Activated T-helper 2 cell treated with anti-CD3 and anti-CD28 coated beads, Interferon-gamma antibody, Interleukin-2, Interleukin-4, amounts not matched to agents 10 μg/mL and 5 μg/mL and 100 μg/mL, durations not matched to agents 14 hours and 24 hours and 36 hours (primary cell): ENCODE measurements at regions not wholly inside any gene's neighbourhood (a gene's known extent, or its start where the extent isn't known, plus 50 kb on each side); places are given as distances from the start of the nearest gene placed in this dataset.

Source experiments
- DNase-seq: peaks from one replicate; pipeline ENCODE4 v3.0.0; 2021; ENCODE audit warnings: low spot score
- H3K27ac Mint-ChIP-seq: one replicate; pipeline ENCODE4 v1.8.0; 2021; ENCODE audit warnings: mixed read lengths
- H3K27me3 Mint-ChIP-seq: one replicate; pipeline ENCODE4 v1.8.0; 2021; ENCODE audit warnings: low read depth, mixed read lengths
- H3K36me3 Mint-ChIP-seq: one replicate; pipeline ENCODE4 v1.8.0; 2021; ENCODE audit warnings: low read depth, mixed read lengths
- H3K4me1 Mint-ChIP-seq: one replicate; pipeline ENCODE4 v1.8.0; 2021; ENCODE audit warnings: low read depth, mixed read lengths
- H3K4me3 Mint-ChIP-seq: one replicate; pipeline ENCODE4 v1.8.0; 2021; ENCODE audit warnings: low read depth, mild to moderate bottlenecking, moderate library complexity, mixed read lengths
- H3K9me3 Mint-ChIP-seq: one replicate; pipeline ENCODE4 v1.8.0; 2021; ENCODE audit warnings: mixed read lengths
- intact Hi-C: fragments of 100-400 bp; cut with micrococcal nuclease; formaldehyde crosslinking; loops from one replicate; pipeline ENCODE4 v1.15.1; 2023

DNA sequence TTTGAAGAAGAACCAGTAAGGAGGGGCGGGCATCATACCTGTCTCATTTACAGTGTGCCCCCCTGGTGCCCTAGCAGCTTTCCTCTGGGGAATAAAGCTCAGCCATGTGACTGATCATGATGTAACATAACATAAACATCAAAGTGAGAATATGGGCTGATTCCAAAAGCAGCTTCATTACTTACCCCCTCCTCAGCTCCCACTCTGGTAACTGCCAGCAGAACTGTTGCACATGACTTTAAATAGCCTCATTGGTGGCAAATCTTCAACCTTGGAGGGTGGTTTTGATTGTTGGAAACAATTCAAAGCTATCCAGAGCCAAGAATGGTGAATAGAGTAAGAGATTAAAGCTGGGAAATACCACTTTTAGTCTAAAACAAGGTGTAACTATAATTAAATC is 384.6 kb downstream of the BUD13 start:
- H3K36me3 Mint-ChIP-seq, result no peaks in the 10 kb centered on the region
- no peaks in the 10 kb centered on the region for H3K4me1 Mint-ChIP-seq
- no peaks in the 10 kb centered on the region for H3K9me3 Mint-ChIP-seq
- intact Hi-C loops, result no loop called here
- H3K27ac Mint-ChIP-seq, result no peak overlapping the region
- H3K27me3 Mint-ChIP-seq, result no peaks in the 10 kb centered on the region
- no peak for DNase-seq
- H3K4me3 Mint-ChIP-seq, result no peak overlapping the region

DNA sequence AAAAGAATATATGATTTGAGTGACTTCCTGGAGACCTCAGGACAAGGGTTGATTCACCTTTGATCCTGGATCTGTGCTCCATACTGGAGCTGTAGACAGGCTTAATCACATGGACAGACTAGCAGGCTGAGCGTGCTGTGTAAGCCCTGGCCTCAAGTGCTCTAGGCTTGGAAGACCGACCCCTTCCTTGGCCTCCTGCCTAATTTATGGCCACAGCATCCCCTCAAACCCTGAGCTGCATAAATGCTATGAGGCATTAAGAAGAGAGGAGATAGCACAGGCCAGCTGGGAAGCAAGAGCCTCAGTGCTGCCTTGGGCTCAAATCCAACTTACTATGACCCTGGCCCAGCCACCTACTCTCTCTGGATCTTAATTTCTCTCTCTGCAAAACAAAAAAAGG is 385.1 kb downstream of the BUD13 start:
- intact Hi-C loops, result no loop called here
- Mint-ChIP-seq H3K27me3 (no peaks in the 10 kb centered on the region), H3K27ac (no peak overlapping the region), H3K4me1 (no peaks in the 10 kb centered on the region), H3K9me3 (no peaks in the 10 kb centered on the region), H3K4me3 (no peak overlapping the region), H3K36me3 (no peaks in the 10 kb centered on the region)
- DNase-seq, result no peak

DNA sequence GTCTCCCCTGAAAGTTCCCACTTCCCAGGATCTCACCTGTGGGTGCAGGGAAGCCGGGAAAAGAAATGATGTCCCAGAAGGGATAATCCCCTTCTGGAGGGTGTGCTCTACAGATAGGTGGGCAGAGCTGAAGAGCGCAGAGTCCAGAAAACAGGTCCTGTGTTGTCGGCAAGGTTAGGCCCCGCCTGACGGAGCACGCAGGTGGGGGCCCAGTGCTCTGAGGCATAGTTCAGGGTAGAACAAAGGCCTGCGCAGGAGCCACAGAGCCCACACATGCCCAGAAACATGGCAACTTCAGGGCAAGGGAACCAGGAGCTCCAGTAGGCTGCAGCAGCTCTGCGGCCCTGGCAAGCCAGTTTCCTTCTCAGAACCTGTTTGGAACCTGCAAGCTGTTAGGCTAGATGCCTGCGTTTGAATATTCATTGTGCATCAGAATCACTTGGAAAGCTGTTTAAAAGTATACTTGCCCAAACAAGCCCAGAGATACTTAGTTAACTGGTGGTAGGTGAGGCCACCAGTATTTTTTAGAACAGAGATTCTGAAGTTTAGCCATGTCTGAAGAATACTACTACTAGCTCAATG is 386.6 kb downstream of the BUD13 start:
- no peak overlapping the region for H3K27ac Mint-ChIP-seq
- H3K9me3 Mint-ChIP-seq, result no peaks in the 10 kb centered on the region
- no peaks in the 10 kb centered on the region for H3K36me3 Mint-ChIP-seq

DNA sequence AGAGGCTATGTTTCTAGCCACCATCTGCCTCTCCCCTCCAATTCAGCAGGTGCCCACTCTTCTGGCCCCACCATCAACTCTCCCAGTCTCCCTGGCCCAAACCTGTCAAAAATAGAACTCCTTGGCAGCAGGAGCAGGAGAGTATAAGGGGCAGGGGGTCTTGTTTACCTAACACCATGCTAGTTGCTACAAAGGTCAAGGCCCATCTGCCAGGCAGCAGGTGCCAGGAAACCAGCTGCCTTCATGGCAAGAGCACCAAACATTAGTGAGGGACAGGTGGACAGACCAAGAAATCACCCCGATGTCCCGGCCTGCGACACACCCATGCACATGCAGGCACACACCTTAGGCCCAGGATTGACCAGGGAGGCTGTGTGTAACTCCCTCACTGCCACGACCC is 387.9 kb downstream of the BUD13 start:
- Mint-ChIP-seq H3K4me3 (no peak overlapping the region), H3K4me1 (no peaks in the 10 kb centered on the region), H3K36me3 (no peaks in the 10 kb centered on the region), H3K9me3 (no peaks in the 10 kb centered on the region), H3K27ac (no peak overlapping the region), H3K27me3 (no peaks in the 10 kb centered on the region)
- DNase-seq, result no peak
- intact Hi-C loops, result no loop called here

More for the DNA sequence above, 386.6 kb downstream of the BUD13 start:
- DNase-seq, result no peak
- Mint-ChIP-seq H3K4me1 (no peaks in the 10 kb centered on the region), H3K4me3 (no peak overlapping the region), H3K27me3 (no peaks in the 10 kb centered on the region)
- intact Hi-C loops, result no loop called here

DNA sequence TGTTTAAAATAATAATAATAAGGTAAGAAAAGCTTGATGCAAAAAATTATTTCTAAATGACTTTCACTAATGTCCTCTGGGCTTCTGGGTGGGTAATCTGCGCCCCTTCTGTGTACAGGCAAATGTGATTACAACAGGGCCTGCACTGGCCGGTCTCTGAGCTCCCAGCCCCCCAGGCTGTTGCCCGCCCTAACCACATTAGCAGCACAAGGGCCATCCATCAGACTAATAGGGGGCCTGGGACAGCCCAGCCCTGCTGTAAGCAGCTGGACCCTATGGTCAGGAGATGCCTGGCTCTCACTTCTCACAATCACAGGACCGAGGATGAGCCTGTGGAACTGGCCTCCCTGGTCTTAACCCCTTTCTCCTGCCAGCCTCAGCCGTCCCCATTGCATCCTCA is 388.4 kb downstream of the BUD13 start:
- no peaks in the 10 kb centered on the region for H3K36me3 Mint-ChIP-seq
- DNase-seq, result no peak
- intact Hi-C loops, result no loop called here
- no peaks in the 10 kb centered on the region for H3K4me1 Mint-ChIP-seq
- H3K9me3 Mint-ChIP-seq, result no peaks in the 10 kb centered on the region
- no peak overlapping the region for H3K27ac Mint-ChIP-seq
- H3K4me3 Mint-ChIP-seq, result no peak overlapping the region
- no peaks in the 10 kb centered on the region for H3K27me3 Mint-ChIP-seq

DNA sequence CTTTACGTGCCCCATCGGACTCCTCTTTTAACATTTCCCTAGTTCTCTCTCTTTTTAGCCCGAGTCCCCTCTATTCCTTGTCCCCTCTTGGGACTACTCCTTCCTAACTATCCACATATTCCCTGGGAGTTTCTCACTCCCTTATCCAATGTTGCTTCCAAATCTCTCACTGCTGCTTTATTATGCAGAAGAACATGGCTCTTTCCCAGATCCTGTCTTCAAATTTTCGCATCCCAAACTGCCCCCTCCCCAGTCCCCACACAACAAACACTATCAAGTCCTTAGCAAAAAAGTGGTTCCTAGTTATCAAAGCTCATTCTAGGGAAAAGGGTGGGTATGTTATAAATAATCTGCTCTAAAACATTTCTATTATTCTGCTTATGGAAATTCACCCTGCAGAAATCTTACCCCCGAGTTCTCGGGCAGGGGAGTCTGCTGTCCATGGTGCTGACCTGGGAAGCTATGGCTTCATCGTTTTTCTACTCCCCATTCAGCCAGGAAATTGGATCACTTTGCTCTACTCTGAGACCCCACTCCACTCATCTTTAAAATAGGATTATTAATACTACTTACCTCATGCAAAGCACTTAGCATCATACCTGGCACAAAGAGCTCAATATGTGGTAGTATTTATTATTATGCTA is 393.5 kb downstream of the BUD13 start:
- intact Hi-C loops, result no loop called here
- Mint-ChIP-seq H3K27ac (no peak overlapping the region), H3K4me1 (no peaks in the 10 kb centered on the region), H3K9me3 (no peaks in the 10 kb centered on the region), H3K27me3 (no peaks in the 10 kb centered on the region), H3K4me3 (no peak overlapping the region), H3K36me3 (no peaks in the 10 kb centered on the region)
- no peak for DNase-seq

DNA sequence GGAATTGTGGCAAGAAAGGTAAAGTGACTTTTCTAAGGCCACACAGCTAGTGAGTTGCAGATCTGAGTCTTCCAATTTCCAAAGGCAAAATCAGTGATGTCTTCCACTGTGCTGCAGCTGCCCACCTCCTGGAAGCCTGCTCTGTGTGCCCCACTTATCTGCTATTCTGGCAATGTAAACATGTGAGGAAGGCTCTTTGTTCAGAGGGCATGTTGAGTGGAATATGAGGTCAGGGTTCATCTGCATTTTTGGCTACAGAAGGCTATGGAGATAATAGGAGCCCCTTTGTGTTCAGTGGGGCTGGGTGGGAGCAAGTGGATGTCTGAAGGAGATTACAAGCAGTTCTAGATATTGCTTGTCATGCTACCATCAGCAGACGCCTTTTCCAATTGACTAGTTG is 396.2 kb downstream of the BUD13 start:
- Mint-ChIP-seq H3K27me3 (no peaks in the 10 kb centered on the region), H3K4me1 (no peaks in the 10 kb centered on the region), H3K9me3 (no peaks in the 10 kb centered on the region), H3K4me3 (no peak overlapping the region), H3K36me3 (no peaks in the 10 kb centered on the region), H3K27ac (no peak overlapping the region)
- DNase-seq, result no peak
- intact Hi-C loops, result no loop called here

DNA sequence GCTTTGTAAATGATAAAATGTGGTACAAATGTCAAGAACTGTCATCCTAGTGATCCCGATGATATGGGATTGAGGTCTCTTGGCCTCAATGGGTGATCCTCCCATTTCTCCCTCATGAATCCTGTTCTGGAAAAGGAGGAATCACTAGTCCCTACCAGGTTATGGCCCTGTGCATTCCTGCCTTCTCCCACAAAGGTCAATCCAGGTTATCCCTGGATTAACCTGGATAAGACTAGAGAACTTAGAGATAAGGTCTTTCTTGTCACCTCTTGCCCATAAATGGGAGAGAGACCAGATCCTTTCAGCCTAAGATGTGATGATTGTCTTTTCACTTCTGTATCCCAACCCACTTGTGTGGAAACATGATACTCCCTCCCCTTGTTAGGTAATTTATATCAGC is 396.7 kb downstream of the BUD13 start:
- no peak for DNase-seq
- Mint-ChIP-seq H3K36me3 (no peaks in the 10 kb centered on the region), H3K4me3 (no peak overlapping the region), H3K9me3 (no peaks in the 10 kb centered on the region), H3K27me3 (no peaks in the 10 kb centered on the region), H3K27ac (no peak overlapping the region), H3K4me1 (no peaks in the 10 kb centered on the region)
- intact Hi-C loops, result no loop called here

DNA sequence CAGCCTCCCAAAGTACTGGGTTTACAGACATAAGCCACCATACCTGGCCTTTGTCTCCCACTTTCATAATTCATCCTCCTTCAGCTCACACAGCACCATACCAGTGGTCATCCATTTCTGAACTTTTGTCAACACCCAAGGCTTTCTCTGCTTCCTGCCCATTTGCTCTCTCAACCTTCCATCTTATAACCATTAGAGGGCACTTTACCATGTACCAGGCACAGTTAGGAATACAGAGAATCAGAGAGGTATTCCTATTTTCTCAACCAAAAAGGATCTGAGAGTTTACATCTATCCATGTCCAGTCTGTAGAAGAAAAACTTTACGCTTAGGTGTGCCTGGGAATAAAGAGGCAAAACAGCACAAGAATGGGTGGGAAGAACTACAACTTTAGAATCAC is 397.6 kb downstream of the BUD13 start:
- no peaks in the 10 kb centered on the region for H3K36me3 Mint-ChIP-seq
- intact Hi-C loops, result no loop called here
- no peaks in the 10 kb centered on the region for H3K4me1 Mint-ChIP-seq
- no peak for DNase-seq
- no peaks in the 10 kb centered on the region for H3K27me3 Mint-ChIP-seq
- no peak overlapping the region for H3K4me3 Mint-ChIP-seq
- H3K27ac Mint-ChIP-seq, result no peak overlapping the region
- H3K9me3 Mint-ChIP-seq, result no peaks in the 10 kb centered on the region

DNA sequence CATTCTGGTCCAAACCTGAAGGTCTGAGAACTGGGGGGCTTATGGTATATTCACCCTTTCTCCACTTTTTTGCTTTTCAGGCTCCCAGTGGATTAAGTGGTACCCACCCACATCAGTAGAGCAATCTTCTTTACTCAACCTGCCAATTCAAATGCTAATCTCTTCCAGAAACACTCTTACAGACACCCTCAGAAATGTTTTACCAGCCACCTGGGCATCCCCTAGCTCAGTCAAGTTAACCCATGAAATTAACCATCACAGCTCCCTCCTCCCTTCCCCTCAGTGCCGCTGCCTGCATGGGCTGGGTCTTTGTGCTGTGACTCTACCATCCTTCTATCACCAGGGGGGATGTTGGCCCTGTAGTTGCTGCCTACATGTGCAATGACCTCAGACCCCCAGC is 398.7 kb downstream of the BUD13 start:
- DNase-seq, result no peak
- intact Hi-C loops, result no loop called here
- no peaks in the 10 kb centered on the region for H3K4me1 Mint-ChIP-seq
- H3K27me3 Mint-ChIP-seq, result no peaks in the 10 kb centered on the region
- no peak overlapping the region for H3K4me3 Mint-ChIP-seq
- H3K9me3 Mint-ChIP-seq, result no peaks in the 10 kb centered on the region
- no peaks in the 10 kb centered on the region for H3K36me3 Mint-ChIP-seq
- H3K27ac Mint-ChIP-seq, result no peak overlapping the region

DNA sequence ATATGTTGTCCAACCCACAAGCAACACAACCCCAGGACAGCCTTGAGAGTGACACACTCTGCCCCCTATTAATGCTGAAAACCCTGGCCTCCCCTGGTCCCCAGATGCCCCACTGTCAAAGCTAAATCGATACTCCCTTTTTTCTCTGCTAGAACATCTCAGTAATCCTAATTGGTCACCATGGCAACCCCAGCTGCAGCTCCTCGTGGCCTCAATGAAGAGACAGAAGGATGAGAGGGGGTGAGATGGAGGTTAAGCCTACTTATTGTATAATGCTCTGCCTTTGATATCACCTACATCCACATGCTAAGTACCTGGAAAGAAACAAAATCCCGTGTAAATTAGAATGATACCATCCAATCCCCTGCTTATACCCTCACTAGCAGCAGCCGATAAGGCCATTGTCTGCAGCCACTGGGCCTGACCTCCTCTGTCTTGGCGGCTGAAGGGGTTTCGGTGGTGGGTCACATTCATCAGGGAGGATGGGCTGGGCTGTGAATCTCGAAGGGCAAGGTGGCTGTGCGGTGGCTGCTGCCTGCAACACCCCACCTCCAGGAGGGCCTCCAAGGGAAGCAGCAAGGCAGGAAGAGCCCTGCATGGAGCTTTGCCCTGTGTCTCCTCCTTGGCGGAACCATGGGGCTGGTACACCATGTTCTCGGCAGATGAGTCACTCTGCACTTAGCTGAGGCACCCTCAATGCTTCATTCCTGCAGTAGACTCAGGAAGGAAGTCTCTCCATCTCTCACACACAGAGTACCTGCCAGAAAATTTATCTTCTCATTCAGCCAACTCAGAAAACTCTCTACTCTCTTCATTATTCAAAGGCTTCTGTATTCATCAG is 399.5 kb downstream of the BUD13 start:
- H3K9me3 Mint-ChIP-seq, result no peaks in the 10 kb centered on the region
- intact Hi-C loops, result no loop called here
- no peak for DNase-seq
- H3K4me1 Mint-ChIP-seq, result no peaks in the 10 kb centered on the region
- no peak overlapping the region for H3K4me3 Mint-ChIP-seq
- no peaks in the 10 kb centered on the region for H3K27me3 Mint-ChIP-seq
- no peak overlapping the region for H3K27ac Mint-ChIP-seq
- H3K36me3 Mint-ChIP-seq, result no peaks in the 10 kb centered on the region

DNA sequence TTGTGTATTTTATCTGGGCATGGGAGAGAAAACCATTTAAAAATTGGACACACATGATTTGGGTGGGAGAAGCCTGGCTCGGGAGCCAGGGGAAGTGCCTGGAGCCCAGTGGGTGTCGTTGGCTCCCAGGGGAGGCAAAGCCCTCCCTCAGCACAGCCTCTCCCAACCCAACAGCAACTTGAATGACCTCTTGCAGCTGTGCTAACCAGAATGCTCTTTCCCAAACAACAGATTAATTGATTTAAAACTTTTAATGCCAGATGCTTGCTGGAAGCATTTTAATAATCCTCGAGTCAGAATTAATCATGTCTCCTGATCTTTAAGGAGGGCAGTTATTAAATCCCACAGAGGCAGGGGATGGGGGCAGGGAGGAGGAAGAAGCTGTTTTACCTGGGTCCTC is 401.6 kb downstream of the BUD13 start:
- H3K4me3 Mint-ChIP-seq, result no peak overlapping the region
- intact Hi-C loops, result no loop called here
- H3K36me3 Mint-ChIP-seq, result no peaks in the 10 kb centered on the region

DNA sequence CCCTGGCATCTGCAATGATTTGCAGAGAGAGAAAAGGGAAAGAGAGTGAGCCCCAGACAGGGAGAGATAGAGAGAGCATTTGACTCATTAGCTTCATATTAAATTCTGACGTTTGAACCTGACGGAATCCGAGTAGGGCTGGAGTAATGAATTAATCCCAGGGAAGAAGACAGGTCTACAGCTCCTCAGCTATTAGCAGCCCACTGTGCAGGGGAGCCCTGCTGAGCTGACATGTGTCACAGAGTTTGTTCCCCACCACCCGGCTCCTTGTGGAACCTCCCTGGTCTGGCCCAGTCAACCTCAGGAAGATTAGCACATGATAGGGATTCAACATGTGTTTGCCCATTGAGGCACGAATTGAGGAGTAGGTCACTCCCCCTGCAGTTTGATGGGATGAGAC is 404.0 kb downstream of the BUD13 start:
- H3K9me3 Mint-ChIP-seq, result no peaks in the 10 kb centered on the region
- DNase-seq, result no peak
- no peaks in the 10 kb centered on the region for H3K27me3 Mint-ChIP-seq
- H3K4me1 Mint-ChIP-seq, result no peaks in the 10 kb centered on the region
- intact Hi-C loops, result no loop called here
- no peaks in the 10 kb centered on the region for H3K36me3 Mint-ChIP-seq
- no peak overlapping the region for H3K27ac Mint-ChIP-seq
- H3K4me3 Mint-ChIP-seq, result no peak overlapping the region

More for the DNA sequence above, 401.6 kb downstream of the BUD13 start:
- Mint-ChIP-seq H3K4me1 (no peaks in the 10 kb centered on the region), H3K9me3 (no peaks in the 10 kb centered on the region), H3K27ac (no peak overlapping the region), H3K27me3 (no peaks in the 10 kb centered on the region)
- no peak for DNase-seq
